Right lobe of liver (tissue), 4 donors: ENCODE measurements at regions not wholly inside any gene's neighbourhood (a gene's known extent, or its start where the extent isn't known, plus 50 kb on each side); places are given as distances from the start of the nearest gene placed in this dataset.

ENCODE experiments used
- POLR2A ChIP-seq: fragments of 450-650 bp; IDR thresholded peaks from one replicate; pipeline ENCODE4 v1.6.1; 2017; ENCODE audit warnings: antibody characterized with exemption, mild to moderate bottlenecking
- TF ChIP-seq, protein P1 (sequence below), 4 donors: fragments of 200-600 bp in 3 of 4; fragments of 450-650 bp in 1 of 4; IDR thresholded peaks; one replicate each; pipeline versions ENCODE4 v1.5.1 to v1.8.0; 2016 to 2022; ENCODE audit warnings: antibody characterized with exemption in 4 of 4, mild to moderate bottlenecking in 2 of 4
- donor health status: DM: no; HTN: no; CAD: no.
- donor health status: DM: no; HTN: no; CAD: no.
- donor health status: DM: no; HTN: yes; CAD: no.

DNA sequence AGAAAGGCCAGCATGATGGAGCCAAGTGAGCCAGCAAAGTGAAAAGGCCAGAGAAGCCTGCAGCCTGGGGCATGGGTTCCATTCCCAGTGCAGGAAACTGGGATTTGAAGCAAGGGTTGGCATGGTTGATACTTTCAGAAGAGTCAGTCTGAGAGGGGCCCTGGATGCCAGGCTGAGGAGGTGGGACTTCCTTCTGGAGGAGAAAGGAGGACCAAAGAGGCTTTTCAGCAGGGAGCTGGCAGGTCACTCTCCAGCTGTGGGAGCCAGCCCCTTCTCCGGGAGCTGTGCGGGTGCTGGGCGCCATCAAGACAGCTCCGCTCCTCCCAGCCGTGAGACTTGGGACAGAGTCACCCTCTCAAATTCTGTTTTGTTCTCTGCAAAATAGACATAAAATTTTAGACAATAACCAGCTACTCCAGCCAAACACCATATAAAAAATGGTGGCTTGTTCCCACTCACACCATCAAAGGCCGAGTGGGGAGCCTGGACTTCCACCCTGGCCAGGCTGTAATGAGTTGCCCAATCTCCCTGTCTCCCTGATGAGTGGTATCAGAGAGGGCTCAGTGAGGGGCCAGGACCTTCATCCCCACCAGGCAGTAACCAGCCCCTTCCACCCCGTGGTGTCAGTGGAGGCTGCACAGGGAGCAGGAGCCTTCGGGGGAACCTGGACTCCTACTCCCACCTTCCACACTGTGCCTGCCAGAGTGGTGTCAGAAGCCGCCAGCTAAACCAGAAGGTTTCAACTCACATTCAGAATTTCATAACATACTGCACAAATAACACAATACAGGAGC is 133.6 kb upstream of the RET start:
- TF ChIP-seq, protein P1, sequence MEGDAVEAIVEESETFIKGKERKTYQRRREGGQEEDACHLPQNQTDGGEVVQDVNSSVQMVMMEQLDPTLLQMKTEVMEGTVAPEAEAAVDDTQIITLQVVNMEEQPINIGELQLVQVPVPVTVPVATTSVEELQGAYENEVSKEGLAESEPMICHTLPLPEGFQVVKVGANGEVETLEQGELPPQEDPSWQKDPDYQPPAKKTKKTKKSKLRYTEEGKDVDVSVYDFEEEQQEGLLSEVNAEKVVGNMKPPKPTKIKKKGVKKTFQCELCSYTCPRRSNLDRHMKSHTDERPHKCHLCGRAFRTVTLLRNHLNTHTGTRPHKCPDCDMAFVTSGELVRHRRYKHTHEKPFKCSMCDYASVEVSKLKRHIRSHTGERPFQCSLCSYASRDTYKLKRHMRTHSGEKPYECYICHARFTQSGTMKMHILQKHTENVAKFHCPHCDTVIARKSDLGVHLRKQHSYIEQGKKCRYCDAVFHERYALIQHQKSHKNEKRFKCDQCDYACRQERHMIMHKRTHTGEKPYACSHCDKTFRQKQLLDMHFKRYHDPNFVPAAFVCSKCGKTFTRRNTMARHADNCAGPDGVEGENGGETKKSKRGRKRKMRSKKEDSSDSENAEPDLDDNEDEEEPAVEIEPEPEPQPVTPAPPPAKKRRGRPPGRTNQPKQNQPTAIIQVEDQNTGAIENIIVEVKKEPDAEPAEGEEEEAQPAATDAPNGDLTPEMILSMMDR (IDR thresholded peaks at IDR 0.05), result no peak
- TF ChIP-seq POLR2A, result no peak
